ENCODE measurements at regions not wholly inside any gene's neighbourhood (a gene's known extent, or its start where the extent isn't known, plus 50 kb on each side); places are given as distances from the start of the nearest gene placed in this dataset.

DNA sequence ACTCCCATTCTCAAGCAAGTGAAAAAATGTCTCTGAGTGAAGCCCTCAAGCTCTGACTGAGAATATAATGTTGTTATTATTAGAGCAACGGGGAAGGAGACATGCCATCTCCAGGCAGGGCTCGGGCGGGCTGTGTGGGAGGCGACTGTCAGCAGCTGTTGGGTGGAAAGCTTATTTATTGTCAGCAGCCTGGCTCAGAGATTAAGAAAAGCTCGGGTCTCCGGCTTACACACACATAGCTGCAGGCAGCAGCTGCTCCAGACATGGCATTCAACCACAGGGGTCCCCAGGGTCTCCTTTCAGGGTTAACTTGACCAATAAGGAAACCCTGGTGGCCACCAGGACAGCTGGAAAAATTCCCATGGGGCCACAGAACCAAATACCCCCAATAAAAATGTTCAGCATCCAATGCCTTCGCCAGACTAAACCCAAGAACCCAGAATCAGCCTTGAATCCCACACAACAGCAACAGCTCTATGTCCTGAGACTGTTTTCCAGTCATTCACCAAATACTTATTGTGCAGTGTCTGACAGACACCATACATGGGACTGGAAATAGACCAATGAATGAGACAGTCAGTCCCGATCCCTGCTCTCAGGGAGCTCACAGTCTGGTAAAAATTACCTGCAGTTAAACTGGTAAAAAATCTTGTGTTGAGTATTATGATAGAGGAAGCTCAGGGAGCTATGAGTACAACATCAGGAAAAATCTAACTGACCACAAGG is 70.5 kb upstream of the RTN4 start:
- H3K79me2 ChIP-seq (ENCODE audit: insufficient read depth, low read length) = no peaks in the 10 kb centered on the region
- H3K36me3 ChIP-seq (replicated peaks in 1 of 2; ENCODE audit: control insufficient read depth in 1 of 2, insufficient read depth in 2 of 2, low read length in 2 of 2) = no peaks in the 10 kb centered on the region
- no peak overlapping the region for H3K4me3 ChIP-seq (replicated peaks in 1 of 3; ENCODE audit: insufficient read depth in 1 of 3, low read depth in 2 of 3, low read length in 3 of 3)
- 43% methylated on average over 8 of the region's 8 CpGs for WGBS (ENCODE audit: low lambda C conversion rate)
- intact Hi-C loops (cut with micrococcal nuclease; ENCODE audit: unreplicated experiment) = no loop called here
- H3K9me3 ChIP-seq (ENCODE audit: low read length) = no peaks in the 10 kb centered on the region
- FAIRE-seq (peak; percentile 23), DNase-seq (ENCODE audit: low spot score) (no peak), ATAC-seq (peak; percentile 46)
- no peak overlapping the region for H2AFZ ChIP-seq (ENCODE audit: low read length)
- ChIA-PET CTCF (ENCODE audit: low intra/inter-chr PET ratio, low total read pairs) (no interaction called here), POLR2A (interaction anchor here (1.0 to 1.2 kb wide), 2 partner anchors 9 to 71 kb away, joined by 3 to 5 read pairs; partner anchors contain the start of gene RTN4)
- in situ Hi-C loops (cut with HindIII; ENCODE audit: extremely low pct_ligation_motif_present, low pct_unique_long_range_greater_than_20kb) = no loop called here
- no peak overlapping the region for H3K27ac ChIP-seq (ENCODE audit: extremely low read length, insufficient read depth, low read length)
- H3K27me3 ChIP-seq (ENCODE audit: control insufficient read depth in 1 of 2, insufficient read depth in 2 of 2, low read length in 2 of 2) = peaks cover 4 to 34% of the 10 kb centered on the region in 2 experiments; a peak in 4 of 5 replicates
- no peak overlapping the region for H3K9ac ChIP-seq (ENCODE audit: insufficient read depth, low read depth, low read length)
- H3K4me2 ChIP-seq (ENCODE audit: low read depth, low read length) = no peak overlapping the region
- no peaks in the 10 kb centered on the region for H4K20me1 ChIP-seq (ENCODE audit: insufficient read depth, low read length)
- BruUV-seq (replicated peaks) = no TSS peak
- no peak for TF ChIP-seq JUND (CRISPR knock-in tag; IDR thresholded peaks at IDR 0.05)
- no peak for TF ChIP-seq ZNF234 (CRISPR knock-in tag; conservative IDR thresholded peaks at IDR 0.05)
- no peak for TF ChIP-seq RBAK (CRISPR knock-in tag; IDR thresholded peaks at IDR 0.05)
- TF ChIP-seq SALL2 (CRISPR knock-in tag; IDR thresholded peaks at IDR 0.05) = no peak
- no peak for TF ChIP-seq TFAP4 (IDR thresholded peaks at IDR 0.05; ENCODE audit: borderline replicate concordance, low read depth)
- no peak for TF ChIP-seq ZNF543 (CRISPR knock-in tag; IDR thresholded peaks at IDR 0.05)
- TF ChIP-seq MIXL1 (CRISPR knock-in tag; IDR thresholded peaks at IDR 0.05) = no peak
- TF ChIP-seq ZNF275 (CRISPR knock-in tag; IDR thresholded peaks at IDR 0.05; ENCODE audit: borderline replicate concordance) = no peak
- no peak for TF ChIP-seq KAT2B (IDR thresholded peaks at IDR 0.05; ENCODE audit: borderline replicate concordance, low read depth, low read length)
- no peak for TF ChIP-seq ARID2 (CRISPR knock-in tag; IDR thresholded peaks at IDR 0.05; ENCODE audit: borderline replicate concordance)
- no peak for TF ChIP-seq ZNF605 (CRISPR knock-in tag; IDR thresholded peaks at IDR 0.05)
- TF ChIP-seq ZNF615 (CRISPR knock-in tag; IDR thresholded peaks at IDR 0.05; ENCODE audit: borderline replicate concordance) = no peak
- TF ChIP-seq FLYWCH1 (CRISPR knock-in tag; IDR thresholded peaks at IDR 0.05) = no peak
- TF ChIP-seq, protein P1, sequence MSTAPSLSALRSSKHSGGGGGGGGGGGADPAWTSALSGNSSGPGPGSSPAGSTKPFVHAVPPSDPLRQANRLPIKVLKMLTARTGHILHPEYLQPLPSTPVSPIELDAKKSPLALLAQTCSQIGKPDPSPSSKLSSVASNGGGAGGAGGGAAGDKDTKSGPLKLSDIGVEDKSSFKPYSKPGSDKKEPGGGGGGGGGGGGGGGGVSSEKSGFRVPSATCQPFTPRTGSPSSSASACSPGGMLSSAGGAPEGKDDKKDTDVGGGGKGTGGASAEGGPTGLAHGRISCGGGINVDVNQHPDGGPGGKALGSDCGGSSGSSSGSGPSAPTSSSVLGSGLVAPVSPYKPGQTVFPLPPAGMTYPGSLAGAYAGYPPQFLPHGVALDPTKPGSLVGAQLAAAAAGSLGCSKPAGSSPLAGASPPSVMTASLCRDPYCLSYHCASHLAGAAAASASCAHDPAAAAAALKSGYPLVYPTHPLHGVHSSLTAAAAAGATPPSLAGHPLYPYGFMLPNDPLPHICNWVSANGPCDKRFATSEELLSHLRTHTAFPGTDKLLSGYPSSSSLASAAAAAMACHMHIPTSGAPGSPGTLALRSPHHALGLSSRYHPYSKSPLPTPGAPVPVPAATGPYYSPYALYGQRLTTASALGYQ (CRISPR knock-in tag; IDR thresholded peaks at IDR 0.05) = no peak
- peaks cover 6% of the 10 kb centered on the region for H3K4me1 ChIP-seq (ENCODE audit: insufficient read depth, low read length)

All from HepG2 (cell line).